Effector CD8-positive, alpha-beta T cell (primary cell): ENCODE measurements at regions not wholly inside any gene's neighbourhood (a gene's known extent, or its start where the extent isn't known, plus 50 kb on each side); places are given as distances from the start of the nearest gene placed in this dataset.

Experiments used
- DNase-seq: peaks from one replicate; lab custom pipeline; 2025; lab: John Stamatoyannopoulos, UW

- DNase-seq: no peak
Measured at GRCh38 chr2:181149056-181149455, 168.7 kb downstream of the UBE2E3 start.

GRCh38 chr2:181152226-181152625, 171.8 kb downstream of the UBE2E3 start:
- no peak for DNase-seq

- DNase-seq: no peak
Measured at GRCh38 chr2:181152701-181153100, 172.3 kb downstream of the UBE2E3 start.

- DNase-seq: no peak
Measured at GRCh38 chr2:181153886-181154285, 173.5 kb downstream of the UBE2E3 start.

- DNase-seq: no peak
Measured at GRCh38 chr2:181157326-181157725, 176.9 kb downstream of the UBE2E3 start.

- DNase-seq: no peak
Measured at GRCh38 chr2:181158427-181158826, 178.0 kb downstream of the UBE2E3 start.

- no peak for DNase-seq
Measured at GRCh38 chr2:181161615-181162014, 181.2 kb downstream of the UBE2E3 start.

- no peak for DNase-seq
Measured at GRCh38 chr2:181163139-181163538, 182.7 kb downstream of the UBE2E3 start.

- no peak for DNase-seq
Measured at GRCh38 chr2:181163691-181164090, 183.3 kb downstream of the UBE2E3 start.

GRCh38 chr2:181164699-181165098, 184.3 kb downstream of the UBE2E3 start:
- no peak for DNase-seq

- DNase-seq: no peak
Measured at GRCh38 chr2:181165199-181165868, 184.9 kb downstream of the UBE2E3 start.

GRCh38 chr2:181169503-181169902, 189.1 kb downstream of the UBE2E3 start:
- no peak for DNase-seq

- no peak for DNase-seq
Measured at GRCh38 chr2:181170256-181170655, 189.9 kb downstream of the UBE2E3 start.

GRCh38 chr2:181172676-181173075, 192.3 kb downstream of the UBE2E3 start:
- no peak for DNase-seq

GRCh38 chr2:181174611-181175580, 194.5 kb downstream of the UBE2E3 start:
- no peak for DNase-seq

- no peak for DNase-seq
Measured at GRCh38 chr2:181176540-181176939, 196.1 kb downstream of the UBE2E3 start.

- DNase-seq: no peak
Measured at GRCh38 chr2:181177376-181177775, 197.0 kb downstream of the UBE2E3 start.

- DNase-seq: no peak
Measured at GRCh38 chr2:181178130-181178529, 197.7 kb downstream of the UBE2E3 start.

GRCh38 chr2:181178823-181179412, 198.5 kb downstream of the UBE2E3 start:
- DNase-seq: no peak

- no peak for DNase-seq
Measured at GRCh38 chr2:181183878-181184542, 203.6 kb downstream of the UBE2E3 start.

GRCh38 chr2:181185421-181185820, 205.0 kb downstream of the UBE2E3 start:
- no peak for DNase-seq

- DNase-seq: no peak
Measured at GRCh38 chr2:181185948-181186347, 205.5 kb downstream of the UBE2E3 start.
